GM20000 (cell line): ENCODE measurements at regions not wholly inside any gene's neighbourhood (a gene's known extent, or its start where the extent isn't known, plus 50 kb on each side); places are given as distances from the start of the nearest gene placed in this dataset.

Experiments used
- DNase-seq: peaks from one replicate; pipeline ENCODE4 v3.0.0; 2012; ENCODE audit warnings: low spot score
- CTCF ChIP-seq: IDR thresholded peaks from 2 replicates; pipeline ENCODE4 v1.5.1; 2012; ENCODE audit warnings: mild to moderate bottlenecking, control low read depth; ENCODE audit errors: extremely low read depth, missing control alignments

DNA sequence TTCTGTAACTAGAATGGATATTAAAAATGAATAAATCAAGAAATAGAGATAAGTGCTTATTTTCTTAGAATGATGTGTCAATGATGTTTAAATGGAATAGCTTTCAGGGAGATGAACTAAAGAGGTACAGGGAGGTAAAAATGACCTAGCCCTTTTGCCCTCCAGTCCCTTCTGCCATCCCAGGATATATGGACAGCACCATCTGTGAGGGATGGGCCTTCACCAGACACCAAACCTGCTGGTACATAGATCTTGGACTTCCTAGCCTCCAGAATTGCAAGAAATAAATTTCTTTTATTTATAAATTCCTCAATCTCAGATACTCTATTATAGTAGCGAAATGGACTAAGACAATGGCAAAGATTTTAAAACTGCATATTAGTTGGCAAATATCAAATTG, 352.0 kb upstream of the THBS1 start:
- no peak for DNase-seq
- no peak for TF ChIP-seq CTCF

GRCh38 chr15:39230205-39230907, 350.5 kb upstream of the THBS1 start:
- no peak for DNase-seq
- no peak for TF ChIP-seq CTCF

DNA sequence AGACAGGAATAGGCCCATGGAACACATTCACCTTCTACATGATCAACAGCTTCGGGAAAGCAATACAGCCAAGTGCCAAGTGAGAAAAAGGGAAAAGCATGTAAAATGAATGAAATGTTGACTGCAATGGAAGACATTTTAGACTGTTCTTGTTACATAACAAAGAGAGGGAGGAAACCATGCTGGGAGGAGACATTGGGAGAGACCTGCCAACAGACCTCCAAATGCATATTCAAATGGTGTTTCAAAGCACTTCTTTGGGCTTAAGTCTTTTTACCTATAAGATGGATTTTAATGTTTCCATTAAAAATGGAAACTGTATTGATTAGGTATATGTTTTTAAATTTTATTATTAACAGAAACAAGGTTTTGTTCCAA, 350.0 kb upstream of the THBS1 start:
- no peak for TF ChIP-seq CTCF
- no peak for DNase-seq

DNA sequence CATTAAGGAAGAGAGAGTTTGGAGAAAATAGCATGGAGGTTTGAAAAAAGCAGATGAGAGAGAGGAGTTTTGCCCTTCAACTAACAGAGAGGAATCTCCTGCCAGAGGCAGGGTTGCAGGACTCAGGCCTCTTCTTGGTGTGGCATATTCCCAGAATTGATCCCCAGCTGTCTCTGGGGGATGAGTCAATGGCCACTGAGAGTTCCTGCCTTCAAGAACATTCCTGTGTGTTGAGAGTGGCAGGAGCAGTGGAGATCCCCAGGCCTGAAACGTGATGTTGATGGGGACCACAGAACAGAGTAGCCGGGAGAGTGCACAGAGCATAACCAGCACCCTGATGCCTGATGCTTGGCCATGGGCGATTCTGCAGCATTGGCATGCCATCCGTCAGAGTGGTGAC, 348.4 kb upstream of the THBS1 start:
- TF ChIP-seq CTCF: no peak
- no peak for DNase-seq

DNA sequence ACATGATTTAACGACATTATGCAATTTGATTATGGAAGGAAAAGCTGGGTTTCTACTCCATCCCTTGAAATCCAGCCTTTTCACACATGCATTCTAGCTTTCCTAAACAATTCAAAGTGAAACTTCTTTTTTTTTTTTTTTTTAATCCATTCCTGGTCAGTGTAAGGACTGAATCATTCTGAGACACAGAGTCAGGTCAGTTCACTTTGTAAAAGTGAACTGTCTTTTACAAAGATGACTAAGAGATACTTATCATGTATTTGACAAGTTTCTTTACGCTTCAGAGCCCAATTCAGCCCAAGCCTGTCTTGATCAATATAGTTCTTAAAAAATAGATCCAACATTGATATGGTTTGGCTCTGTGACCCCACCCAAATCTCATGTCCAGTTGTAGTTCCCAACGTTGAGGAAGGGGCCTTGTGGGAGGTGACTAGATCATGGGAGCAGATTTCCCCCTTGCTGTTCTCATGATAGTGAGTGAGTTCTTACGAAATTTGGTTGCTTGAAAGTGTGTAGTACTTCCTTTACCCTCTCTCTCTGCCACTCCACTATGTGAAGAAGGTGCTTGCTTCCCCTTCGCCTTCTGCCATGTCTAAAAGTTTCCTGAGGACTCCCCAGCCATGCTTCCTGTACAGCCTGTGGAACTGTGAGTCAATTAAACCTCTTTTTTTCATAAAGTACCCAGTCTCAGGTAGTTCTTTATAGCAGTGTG, 345.6 kb upstream of the THBS1 start:
- no peak for TF ChIP-seq CTCF
- no peak for DNase-seq

DNA sequence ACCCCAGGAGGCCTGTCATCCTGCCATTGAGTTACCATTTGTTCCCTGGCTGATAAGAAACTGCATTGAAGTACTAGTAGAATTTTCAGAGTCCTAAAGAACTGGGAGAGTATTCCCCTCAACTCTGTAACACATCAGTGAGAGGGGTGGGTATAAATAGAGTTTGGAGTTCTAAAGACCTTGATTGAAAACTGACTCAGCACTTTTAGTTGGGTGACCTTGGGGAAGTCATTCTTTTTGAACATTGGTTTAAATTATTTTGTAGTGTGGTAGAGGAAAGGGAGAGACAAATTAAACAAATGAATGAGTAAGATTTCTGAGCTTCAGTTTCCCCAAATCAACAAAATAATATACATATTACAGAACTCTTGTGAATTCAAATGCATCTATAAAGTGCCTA, 344.5 kb upstream of the THBS1 start:
- no peak for DNase-seq
- TF ChIP-seq CTCF: no peak

GRCh38 chr15:39238443-39238842, 342.4 kb upstream of the THBS1 start:
- TF ChIP-seq CTCF: no peak
- DNase-seq: no peak
